ENCODE measurements at regions not wholly inside any gene's neighbourhood (a gene's known extent, or its start where the extent isn't known, plus 50 kb on each side); places are given as distances from the start of the nearest gene placed in this dataset.
"Not testable (repeated sequence)": the region's sequence is repeated elsewhere in the genome, so short reads cannot be mapped to it uniquely, and the experiment has no call there.

DNA sequence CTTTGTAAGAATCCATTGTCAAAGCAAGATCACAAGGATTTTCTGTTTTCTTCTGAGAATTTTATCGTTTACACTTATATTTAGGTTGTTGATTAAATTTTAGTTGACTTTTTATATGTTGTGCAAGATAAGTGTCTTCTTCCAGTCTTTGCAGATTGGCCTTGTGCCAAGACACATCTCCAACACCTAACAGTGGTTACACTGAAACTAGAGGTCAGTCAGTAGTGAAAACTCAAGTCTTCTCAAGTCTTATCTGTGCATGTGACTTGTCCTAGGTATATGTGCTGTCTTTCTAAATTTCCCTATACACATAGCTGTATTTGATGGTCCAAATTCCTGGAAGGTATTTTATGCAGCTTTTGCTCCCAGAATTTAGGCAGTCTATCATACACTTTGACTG, 1183.2 kb upstream of the B3GALT2 start:
- no peak for DNase-seq (ENCODE audit: low read depth)
- no peak overlapping the region for H3K4me3 ChIP-seq (ENCODE audit: low read depth, low read length)
- TF ChIP-seq, protein P1, sequence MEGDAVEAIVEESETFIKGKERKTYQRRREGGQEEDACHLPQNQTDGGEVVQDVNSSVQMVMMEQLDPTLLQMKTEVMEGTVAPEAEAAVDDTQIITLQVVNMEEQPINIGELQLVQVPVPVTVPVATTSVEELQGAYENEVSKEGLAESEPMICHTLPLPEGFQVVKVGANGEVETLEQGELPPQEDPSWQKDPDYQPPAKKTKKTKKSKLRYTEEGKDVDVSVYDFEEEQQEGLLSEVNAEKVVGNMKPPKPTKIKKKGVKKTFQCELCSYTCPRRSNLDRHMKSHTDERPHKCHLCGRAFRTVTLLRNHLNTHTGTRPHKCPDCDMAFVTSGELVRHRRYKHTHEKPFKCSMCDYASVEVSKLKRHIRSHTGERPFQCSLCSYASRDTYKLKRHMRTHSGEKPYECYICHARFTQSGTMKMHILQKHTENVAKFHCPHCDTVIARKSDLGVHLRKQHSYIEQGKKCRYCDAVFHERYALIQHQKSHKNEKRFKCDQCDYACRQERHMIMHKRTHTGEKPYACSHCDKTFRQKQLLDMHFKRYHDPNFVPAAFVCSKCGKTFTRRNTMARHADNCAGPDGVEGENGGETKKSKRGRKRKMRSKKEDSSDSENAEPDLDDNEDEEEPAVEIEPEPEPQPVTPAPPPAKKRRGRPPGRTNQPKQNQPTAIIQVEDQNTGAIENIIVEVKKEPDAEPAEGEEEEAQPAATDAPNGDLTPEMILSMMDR (IDR thresholded peaks at IDR 0.05; ENCODE audit: insufficient read depth, low read depth, low read length, missing control alignments): no peak

DNA sequence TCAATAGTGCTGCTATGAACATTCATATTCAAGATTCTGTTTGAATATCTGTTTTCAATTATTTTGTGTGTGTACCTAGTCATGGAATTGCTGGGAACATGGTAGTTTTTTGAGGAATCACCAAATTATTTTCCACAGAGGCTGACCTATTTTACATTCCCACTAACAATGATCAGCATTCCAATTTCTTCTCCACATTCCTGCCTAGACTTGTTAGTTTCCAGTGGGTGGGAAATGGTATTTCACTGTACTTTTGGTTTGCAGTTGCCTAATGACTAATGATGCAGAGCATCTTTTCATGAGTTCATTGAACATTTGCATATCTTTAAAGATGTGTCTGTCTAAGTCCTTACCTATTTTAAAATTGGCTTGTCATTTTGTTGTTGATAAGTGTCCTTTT, 1182.6 kb upstream of the B3GALT2 start:
- H3K4me3 ChIP-seq (ENCODE audit: low read depth, low read length): no peak overlapping the region
- TF ChIP-seq, protein P1 (IDR thresholded peaks at IDR 0.05; ENCODE audit: insufficient read depth, low read depth, low read length, missing control alignments): no peak
- no peak for DNase-seq (ENCODE audit: low read depth)

DNA sequence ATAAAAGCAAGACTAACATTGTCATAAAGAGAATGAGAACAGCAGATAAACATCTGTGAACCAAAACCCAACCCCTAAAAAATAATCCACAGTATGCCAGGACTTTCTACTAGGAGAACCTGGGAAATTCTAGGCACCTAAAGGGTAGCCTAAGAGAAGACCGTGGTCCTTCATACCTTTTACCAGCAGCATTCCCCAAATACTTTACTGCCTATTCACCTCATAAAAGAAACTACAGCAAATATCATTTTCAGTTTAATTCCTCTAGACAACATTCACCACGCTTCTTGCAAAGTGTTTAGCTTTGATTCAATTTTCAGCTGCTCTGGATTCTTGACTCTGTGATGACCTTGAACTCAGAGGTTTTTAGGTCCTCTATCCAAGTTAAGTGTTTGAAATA, 1180.7 kb upstream of the B3GALT2 start:
- no peak for DNase-seq (ENCODE audit: low read depth)
- TF ChIP-seq, protein P1 (IDR thresholded peaks at IDR 0.05; ENCODE audit: insufficient read depth, low read depth, low read length, missing control alignments): no peak
- no peak overlapping the region for H3K4me3 ChIP-seq (ENCODE audit: low read depth, low read length)

DNA sequence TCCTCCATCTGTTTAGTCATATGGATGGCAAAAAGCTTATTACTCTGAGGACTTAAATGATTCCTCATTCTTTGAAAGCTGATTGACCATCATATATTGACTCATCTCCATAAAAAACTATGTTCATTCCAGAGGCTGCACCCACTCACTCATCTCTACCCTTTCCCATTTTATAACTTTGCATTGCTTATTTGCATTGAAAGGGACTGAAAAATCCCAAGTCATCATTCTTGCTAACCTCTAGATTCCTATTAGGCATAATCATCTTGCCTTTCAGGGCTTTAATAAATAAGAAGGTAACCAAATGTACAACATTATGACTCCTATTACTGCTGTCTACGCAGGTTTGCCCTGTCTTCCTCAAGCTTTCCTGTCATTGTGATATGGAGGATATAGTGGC, 1180.3 kb upstream of the B3GALT2 start:
- TF ChIP-seq, protein P1 (IDR thresholded peaks at IDR 0.05; ENCODE audit: insufficient read depth, low read depth, low read length, missing control alignments): no peak
- no peak overlapping the region for H3K4me3 ChIP-seq (ENCODE audit: low read depth, low read length)
- no peak for DNase-seq (ENCODE audit: low read depth)

DNA sequence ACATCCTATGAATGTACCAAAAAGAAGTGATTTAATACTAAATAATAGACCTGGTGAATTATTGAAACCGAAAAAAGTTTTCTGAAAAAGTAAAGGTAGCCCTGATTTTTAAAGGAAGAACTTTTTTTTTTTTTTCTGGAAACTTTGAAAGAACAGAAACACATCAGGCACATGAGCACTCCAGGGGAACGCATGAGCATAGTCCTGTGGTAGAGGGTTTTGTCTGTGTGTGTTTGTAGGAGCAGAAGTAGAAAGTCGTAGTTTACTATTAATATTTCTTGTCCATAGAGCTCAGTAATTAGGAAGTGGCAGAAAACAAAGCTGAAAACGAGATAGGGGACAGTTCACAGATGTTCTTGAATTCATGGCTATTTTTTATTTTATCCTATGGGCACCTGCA, 1175.9 kb upstream of the B3GALT2 start:
- TF ChIP-seq, protein P1 (IDR thresholded peaks at IDR 0.05; ENCODE audit: insufficient read depth, low read depth, low read length, missing control alignments): no peak
- H3K4me3 ChIP-seq (ENCODE audit: low read depth, low read length): no peak overlapping the region
- no peak for DNase-seq (ENCODE audit: low read depth)

DNA sequence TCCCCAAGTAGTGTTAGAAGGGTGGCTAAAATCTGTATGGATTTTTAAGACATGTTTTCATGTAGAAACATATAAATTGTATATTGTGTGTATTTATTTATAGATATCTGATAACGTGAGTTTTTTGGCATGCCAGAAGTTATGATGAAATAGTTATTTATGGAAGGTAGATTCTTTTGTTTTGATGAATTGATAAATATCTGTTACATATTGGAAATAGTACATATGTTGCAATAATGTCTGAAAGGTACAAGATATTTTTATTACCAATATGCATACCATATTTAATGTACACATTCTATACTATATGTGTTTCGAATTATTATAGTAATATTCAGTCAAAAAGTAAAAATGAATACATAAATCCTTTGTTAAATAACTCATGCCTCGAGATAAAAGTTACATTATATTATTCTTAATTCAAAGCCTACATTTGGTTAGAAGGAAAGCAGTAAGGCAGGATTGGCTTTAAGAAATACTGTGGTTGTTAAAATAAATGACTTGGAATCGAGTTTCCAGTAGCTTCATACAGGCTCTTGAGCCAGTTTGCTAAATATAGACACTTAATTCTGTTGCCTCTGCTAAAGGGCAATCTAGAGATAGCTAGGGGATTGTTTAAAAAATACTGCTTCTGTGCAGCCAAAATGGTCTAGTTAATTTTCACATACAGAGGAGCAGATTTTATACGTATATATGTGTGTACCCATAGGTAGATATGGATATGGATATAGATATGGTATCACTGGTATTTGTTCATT, 1175.1 kb upstream of the B3GALT2 start:
- TF ChIP-seq, protein P1 (IDR thresholded peaks at IDR 0.05; ENCODE audit: insufficient read depth, low read depth, low read length, missing control alignments): no peak
- H3K4me3 ChIP-seq (ENCODE audit: low read depth, low read length): no peak overlapping the region
- no peak for DNase-seq (ENCODE audit: low read depth)

DNA sequence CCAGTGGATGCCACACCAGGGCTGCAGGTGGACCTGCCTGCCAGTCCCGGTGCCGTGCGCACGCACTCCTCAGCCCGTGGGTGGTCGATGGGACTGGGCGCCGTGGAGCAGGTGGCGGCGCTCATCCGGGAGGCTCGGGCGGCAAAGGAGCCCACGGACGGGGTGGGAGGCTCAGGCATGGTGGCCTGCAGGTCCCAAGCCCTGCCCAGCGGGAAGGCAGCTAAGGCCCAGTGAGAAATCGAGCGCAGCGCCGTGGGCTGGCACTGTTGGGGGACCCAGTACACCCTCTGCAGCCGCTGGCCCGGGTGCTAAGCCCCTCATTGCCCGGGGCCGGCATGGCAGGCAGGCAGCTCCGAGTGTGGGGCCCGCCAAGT, 1171.8 kb upstream of the B3GALT2 start:
- TF ChIP-seq, protein P1 (IDR thresholded peaks at IDR 0.05; ENCODE audit: insufficient read depth, low read depth, low read length, missing control alignments): no peak
- H3K4me3 ChIP-seq (ENCODE audit: low read depth, low read length): no peak overlapping the region
- DNase-seq (ENCODE audit: low read depth): no peak

DNA sequence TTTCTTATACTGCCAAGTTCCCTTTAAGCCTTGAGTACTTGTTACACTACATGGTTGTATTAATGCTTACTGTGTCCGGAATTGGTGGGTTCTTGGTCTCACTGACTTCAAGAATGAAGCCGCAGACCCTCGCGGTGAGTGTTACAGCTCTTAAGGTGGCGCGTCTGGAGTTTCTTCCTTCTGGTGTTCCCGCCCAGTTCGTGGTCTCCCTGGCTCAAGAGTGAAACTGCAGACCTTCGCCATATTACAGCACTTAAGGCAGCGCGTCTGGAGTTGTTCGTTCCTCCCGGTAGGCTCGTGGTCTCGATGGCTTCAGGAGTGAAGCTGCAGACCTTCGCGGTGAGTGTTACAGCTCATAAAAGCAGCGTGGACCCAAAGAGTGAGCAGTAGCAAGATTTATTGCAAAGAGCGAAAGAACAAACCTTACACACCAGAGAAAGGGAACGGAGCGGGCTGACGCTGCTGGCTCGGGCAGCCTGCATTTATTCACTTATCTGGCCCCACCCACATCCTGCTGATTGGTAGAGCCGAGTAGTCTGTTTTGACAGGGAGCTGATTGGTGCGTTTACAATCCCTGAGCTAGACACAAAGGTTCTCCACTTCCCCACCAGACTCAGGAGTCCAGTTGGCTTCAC, 1171.3 kb upstream of the B3GALT2 start:
- not testable (repeated sequence) for DNase-seq (ENCODE audit: low read depth); H3K4me3 ChIP-seq (ENCODE audit: low read depth, low read length)
